H1 (cell line): ENCODE measurements at regions not wholly inside any gene's neighbourhood (a gene's known extent, or its start where the extent isn't known, plus 50 kb on each side); places are given as distances from the start of the nearest gene placed in this dataset.
"Not testable (repeated sequence)": the region's sequence is repeated elsewhere in the genome, so short reads cannot be mapped to it uniquely, and the experiment has no call there.

Source experiments
- CTCF ChIA-PET: fragments of 300-600 bp; sonication (Branson Sonifier 250); formaldehyde crosslinking; loops from one replicate; lab custom pipeline; 2021; ENCODE audit not compliant: partially characterized antibody; lab: Charles Lee
- POLR2A ChIA-PET: fragments of 300-600 bp; sonication (Branson Sonifier 250); formaldehyde crosslinking; loops from one replicate; lab custom pipeline; 2021; ENCODE audit warnings: inconsistent platforms; ENCODE audit not compliant: partially characterized antibody; lab: Charles Lee
- DNase-seq, 2 experiments: peaks; one replicate each; pipeline versions ENCODE4 v3.0.0 to v3.0.0-alpha.2; 2010 to 2022; ENCODE audit warnings: low spot score in 2 of 2, low read depth in 1 of 2, mixed read lengths in 1 of 2
- FAIRE-seq: peaks from 2 replicates; lab custom pipeline; 2011; peaks lifted over from hg19 to GRCh38; lab: Jason Lieb, UNC
- H2AFZ ChIP-seq: 2 replicates; pipeline ENCODE4 v1.8.1; 2012; ENCODE audit warnings: low read length, inconsistent platforms
- H2AK5ac ChIP-seq: 2 replicates; pipeline ENCODE4 v1.6.1; 2013; ENCODE audit warnings: low read depth, low read length
- H2BK120ac ChIP-seq: replicated peaks from 2 replicates; pipeline ENCODE3; 2013; ENCODE audit warnings: low read depth, low read length, inconsistent platforms
- H2BK12ac ChIP-seq: 2 replicates; pipeline ENCODE4 v1.6.1; 2013; ENCODE audit warnings: low read depth, low read length
- H2BK15ac ChIP-seq: 2 replicates; pipeline ENCODE4 v1.6.1; 2013; ENCODE audit warnings: low read length
- H2BK20ac ChIP-seq: 2 replicates; pipeline ENCODE4 v1.6.1; 2013; ENCODE audit warnings: low read length
- H2BK5ac ChIP-seq: 2 replicates; pipeline ENCODE4 v1.6.1; 2013; ENCODE audit warnings: low read depth, low read length
- H3K14ac ChIP-seq: 2 replicates; pipeline ENCODE4 v1.6.1; 2013; ENCODE audit warnings: inconsistent platforms; ENCODE audit not compliant: insufficient read length
- H3K18ac ChIP-seq: 2 replicates; pipeline ENCODE4 v1.6.1; 2013; ENCODE audit warnings: low read length; ENCODE audit errors: extremely low read depth
- H3K23ac ChIP-seq: 2 replicates; pipeline ENCODE4 v1.6.1; 2013; ENCODE audit warnings: inconsistent platforms; ENCODE audit not compliant: insufficient read length
- H3K23me2 ChIP-seq: 2 replicates; pipeline ENCODE4 v1.6.1; 2013; ENCODE audit warnings: low read depth, low read length
- H3K27ac ChIP-seq: 2 replicates; pipeline ENCODE4 v1.6.1; 2011; ENCODE audit warnings: low read depth, low read length, inconsistent platforms
- H3K27me3 ChIP-seq, 4 experiments: replicated peaks in 1 of 4; 1 replicate in 1 of 4; 2 replicates in 3 of 4; pipeline versions ENCODE4 v1.6.1 to v1.8.1; 2011 to 2013; ENCODE audit warnings: low read length in 3 of 4, mild to moderate bottlenecking in 3 of 4, inconsistent platforms in 2 of 4, mixed read lengths in 2 of 4, moderate library complexity in 1 of 4; ENCODE audit not compliant: control insufficient read depth in 3 of 4, insufficient read depth in 3 of 4; ENCODE audit errors: extremely low read depth in 1 of 4
- H3K36me3 ChIP-seq, 4 experiments: 2 replicates each; pipeline versions ENCODE4 v1.6.1 to v1.8.1; 2011 to 2013; ENCODE audit warnings: mild to moderate bottlenecking in 4 of 4, low read length in 3 of 4, moderate library complexity in 2 of 4, control low read depth in 1 of 4, inconsistent platforms in 1 of 4; ENCODE audit not compliant: insufficient read depth in 4 of 4, control insufficient read depth in 2 of 4
- H3K4ac ChIP-seq: replicated peaks from 2 replicates; pipeline ENCODE3; 2013; ENCODE audit warnings: low read length, low read depth, mixed read lengths, inconsistent platforms; ENCODE audit not compliant: insufficient read length
- H3K4me1 ChIP-seq, 4 experiments: replicated peaks in 1 of 4; 1 replicate in 1 of 4; 2 replicates in 3 of 4; pipeline versions ENCODE4 v1.6.1 to v1.8.1; 2011 to 2013; ENCODE audit warnings: low read length in 3 of 4, inconsistent platforms in 2 of 4, mixed read lengths in 1 of 4; ENCODE audit not compliant: insufficient read depth in 4 of 4, control insufficient read depth in 3 of 4
- H3K4me2 ChIP-seq, 2 experiments: 2 replicates each; pipeline versions ENCODE4 v1.6.1 to v1.8.1; 2011 to 2013; ENCODE audit warnings: low read depth in 2 of 2, low read length in 2 of 2, control low read depth in 1 of 2, inconsistent platforms in 1 of 2, mild to moderate bottlenecking in 1 of 2; ENCODE audit not compliant: insufficient read depth in 1 of 2
- H3K4me3 ChIP-seq, 4 experiments: fragments of 200-600, 300-600 bp in 1 of 4; sonication (generic), shearing (Covaris generic), sonication (Bioruptor Twin) in 1 of 4; 2 replicates each; pipeline versions ENCODE4 v1.5.1 to v1.8.1; 2011 to 2016; ENCODE audit warnings: low read length in 4 of 4, low read depth in 3 of 4, control low read depth in 2 of 4, inconsistent platforms in 2 of 4, mild to moderate bottlenecking in 2 of 4, mixed read lengths in 1 of 4, moderate library complexity in 1 of 4; ENCODE audit not compliant: insufficient read depth in 2 of 4; ENCODE audit errors: extremely low read depth in 1 of 4
- H3K56ac ChIP-seq: replicated peaks from 2 replicates; pipeline ENCODE3; 2013; ENCODE audit warnings: low read depth, mild to moderate bottlenecking, mixed read lengths, low read length, inconsistent platforms; ENCODE audit not compliant: insufficient read length
- H3K79me1 ChIP-seq: 2 replicates; pipeline ENCODE4 v1.6.1; 2013; ENCODE audit warnings: low read depth, low read length, control low read depth
- H3K79me2 ChIP-seq, 2 experiments: 2 replicates each; pipeline versions ENCODE4 v1.6.1 to v1.8.1; 2012 to 2013; ENCODE audit warnings: low read length in 2 of 2, mild to moderate bottlenecking in 2 of 2, inconsistent platforms in 1 of 2; ENCODE audit not compliant: insufficient read depth in 2 of 2, control insufficient read depth in 1 of 2
- H3K9ac ChIP-seq, 4 experiments: replicated peaks in 1 of 4; 1 replicate in 1 of 4; 2 replicates in 3 of 4; pipeline versions ENCODE4 v1.6.1 to v1.8.1; 2011 to 2013; ENCODE audit warnings: low read depth in 3 of 4, low read length in 3 of 4, control low read depth in 2 of 4, mild to moderate bottlenecking in 2 of 4, moderate library complexity in 2 of 4, inconsistent platforms in 1 of 4; ENCODE audit errors: extremely low read depth in 1 of 4
- H3K9me3 ChIP-seq, 2 experiments: 2 replicates each; pipeline versions ENCODE4 v1.6.1 to v1.8.1; 2012 to 2013; ENCODE audit warnings: mild to moderate bottlenecking in 2 of 2, moderate library complexity in 2 of 2, control low read depth in 1 of 2, inconsistent platforms in 1 of 2, low read depth in 1 of 2, low read length in 1 of 2, mixed read lengths in 1 of 2; ENCODE audit not compliant: insufficient read depth in 2 of 2
- H4K20me1 ChIP-seq, 2 experiments: replicated peaks in 1 of 2; 2 replicates each; pipeline versions ENCODE3 to v1.8.1; 2011 to 2013; ENCODE audit warnings: inconsistent platforms in 2 of 2, low read length in 2 of 2, mild to moderate bottlenecking in 1 of 2; ENCODE audit not compliant: insufficient read depth in 2 of 2, control insufficient read depth in 1 of 2
- H4K5ac ChIP-seq: 2 replicates; pipeline ENCODE4 v1.6.1; 2013; ENCODE audit warnings: low read length, low read depth, mixed read lengths, inconsistent platforms; ENCODE audit not compliant: insufficient read length
- H4K8ac ChIP-seq: 2 replicates; pipeline ENCODE4 v1.8.0; 2013; ENCODE audit warnings: mild to moderate bottlenecking, moderate library complexity, low read length, inconsistent platforms; ENCODE audit not compliant: insufficient read depth; ENCODE audit errors: extremely low read depth
- H4K91ac ChIP-seq: replicated peaks from 2 replicates; pipeline ENCODE3; 2013; ENCODE audit warnings: low read length, mixed read lengths, inconsistent platforms; ENCODE audit not compliant: insufficient read length
- WGBS, 2 experiments: shearing (Covaris generic) in 1 of 2; methylation state at CpG; one replicate each; pipeline versions ENCODE4 v1.1.6 to v1.1.7; 2013 to 2015; ENCODE audit warnings: low lambda C conversion rate in 2 of 2, mixed read lengths in 2 of 2, inconsistent platforms in 1 of 2, low coverage in 1 of 2, missing lambda C conversion rate in 1 of 2; ENCODE audit not compliant: insufficient replicate concordance in 2 of 2, insufficient coverage in 1 of 2, insufficient read length in 1 of 2; ENCODE audit errors: extremely low coverage in 1 of 2, missing lambda C conversion rate in 1 of 2; 5-methylcytosine and 5-hydroxymethylcytosine counted together

GRCh38 chr14:86731427-86731826 lies 1201.5 kb downstream of the FLRT2 start:
- CTCF ChIA-PET = interaction anchor here (0.7 kb wide), 1 partner anchor 853 kb away, joined by 3 read pairs; no protein-coding TSS in a partner anchor

More at GRCh38 chr14:86731427-86731826, 1201.5 kb downstream of the FLRT2 start:
- H3K9me3 ChIP-seq, H2BK12ac ChIP-seq, H4K20me1 ChIP-seq, H3K4me2 ChIP-seq, H2AFZ ChIP-seq, H2BK15ac ChIP-seq, H2BK5ac ChIP-seq, H4K5ac ChIP-seq, H3K79me1 ChIP-seq, FAIRE-seq, H3K4ac ChIP-seq, H2BK120ac ChIP-seq, H3K56ac ChIP-seq, DNase-seq, H3K14ac ChIP-seq, H3K18ac ChIP-seq, H3K27ac ChIP-seq, H3K27me3 ChIP-seq, H4K91ac ChIP-seq, H2AK5ac ChIP-seq, H3K23ac ChIP-seq, H4K8ac ChIP-seq, H3K4me1 ChIP-seq, H3K23me2 ChIP-seq, H3K79me2 ChIP-seq, POLR2A ChIA-PET, H3K4me3 ChIP-seq, H3K9ac ChIP-seq, H3K36me3 ChIP-seq, H2BK20ac ChIP-seq: not testable (repeated sequence)
- WGBS, 2 experiments = 89% methylated on average over 2 of the region's 2 CpGs; no CpG with 5 or more reads in 1 of the 2 experiments
